VCaP (cell line): ENCODE measurements at regions not wholly inside any gene's neighbourhood (a gene's known extent, or its start where the extent isn't known, plus 50 kb on each side); places are given as distances from the start of the nearest gene placed in this dataset.

Experiments
- H3K27ac ChIP-seq: fragments of 450-650 bp; 2 replicates; pipeline ENCODE4 v1.5.1; 2017
- CTCF ChIP-seq: fragments of 450-650 bp; conservative IDR thresholded peaks from 2 replicates; pipeline ENCODE4 v1.5.1; 2017; ENCODE audit warnings: mild to moderate bottlenecking, moderate library complexity

GRCh38 chr7:120160166-120160565 lies 112.8 kb upstream of the KCND2 start:
- no peak overlapping the region for H3K27ac ChIP-seq
- TF ChIP-seq CTCF: no peak

GRCh38 chr7:120163449-120163848 lies 109.5 kb upstream of the KCND2 start:
- no peak for TF ChIP-seq CTCF

GRCh38 chr7:120165227-120165626 lies 107.7 kb upstream of the KCND2 start:
- H3K27ac ChIP-seq: no peak overlapping the region
- no peak for TF ChIP-seq CTCF

More at GRCh38 chr7:120163449-120163848, 109.5 kb upstream of the KCND2 start:
- H3K27ac ChIP-seq: no peak overlapping the region

GRCh38 chr7:120168066-120168465 lies 104.9 kb upstream of the KCND2 start:
- H3K27ac ChIP-seq: no peak overlapping the region
- TF ChIP-seq CTCF: no peak

GRCh38 chr7:120169996-120170783 lies 102.8 kb upstream of the KCND2 start:
- TF ChIP-seq CTCF: no peak

GRCh38 chr7:120170834-120171233 lies 102.1 kb upstream of the KCND2 start:
- no peak for TF ChIP-seq CTCF
- no peak overlapping the region for H3K27ac ChIP-seq

More at GRCh38 chr7:120169996-120170783, 102.8 kb upstream of the KCND2 start:
- H3K27ac ChIP-seq: no peak overlapping the region

- no peak overlapping the region for H3K27ac ChIP-seq
- no peak for TF ChIP-seq CTCF
These were observed 101.6 kb upstream of the KCND2 start for GRCh38 chr7:120171406-120171805.
